ENCODE measurements at regions not wholly inside any gene's neighbourhood (a gene's known extent, or its start where the extent isn't known, plus 50 kb on each side); places are given as distances from the start of the nearest gene placed in this dataset.

GRCh38 chr6:14510038-14510437 lies 392.5 kb downstream of the CD83 start:
- TF ChIP-seq EZH2phosphoT487 (IDR thresholded peaks at IDR 0.05; ENCODE audit: insufficient read depth, low read depth) (no peak), EZH2 (IDR thresholded peaks at IDR 0.05; ENCODE audit: insufficient read depth, poor library complexity, severe bottlenecking) (no peak)

All from GM23248 (cell line).